OCI-LY7 (cell line): ENCODE measurements at regions not wholly inside any gene's neighbourhood (a gene's known extent, or its start where the extent isn't known, plus 50 kb on each side); places are given as distances from the start of the nearest gene placed in this dataset.

Experiments
- BruUV-seq: library from RNA; stranded (reverse); fragments of 400-500 nt; replicated peaks from 2 replicates; lab custom pipeline; 2021; lab: Mats Ljungman, UMichigan
- CTCF ChIA-PET: fragments of 300-600 bp; sonication (Branson Sonifier 250); formaldehyde crosslinking; loops from one replicate; lab custom pipeline; 2022; ENCODE audit warnings: antibody characterized with exemption; ENCODE audit not compliant: unreplicated experiment; lab: Charles Lee
- POLR2A ChIA-PET: fragments of 300-600 bp; sonication (Branson Sonifier 250); formaldehyde crosslinking; loops from one replicate; lab custom pipeline; 2022; ENCODE audit warnings: antibody characterized with exemption; lab: Charles Lee
- DNase-seq: peaks from one replicate; pipeline ENCODE4 v3.0.0-alpha.2; 2015; ENCODE audit warnings: low spot score
- H2AFZ ChIP-seq: fragments of 200-600 bp; sonication (generic), shearing (Covaris generic); 2 replicates; pipeline ENCODE4 v1.6.1; 2014; ENCODE audit warnings: mild to moderate bottlenecking, antibody characterized with exemption, low read length, moderate library complexity
- H3K27ac ChIP-seq: fragments of 200-600 bp; sonication (generic); 2 replicates; pipeline ENCODE4 v1.5.1; 2014; ENCODE audit warnings: mixed run types, low read depth, mild to moderate bottlenecking, moderate library complexity, low read length, inconsistent platforms; ENCODE audit not compliant: poor library complexity, severe bottlenecking
- H3K36me3 ChIP-seq: fragments of 200-600 bp; sonication (generic); 2 replicates; pipeline ENCODE4 v1.6.1; 2014; ENCODE audit warnings: mild to moderate bottlenecking, antibody characterized with exemption, low read length, moderate library complexity, mixed read lengths; ENCODE audit not compliant: insufficient read depth
- H3K4me1 ChIP-seq: fragments of 200-600 bp; sonication (generic); 2 replicates; pipeline ENCODE4 v1.5.1; 2014; ENCODE audit warnings: mild to moderate bottlenecking, low read length; ENCODE audit not compliant: insufficient read depth, poor library complexity, severe bottlenecking
- H3K4me2 ChIP-seq: fragments of 200-600 bp; sonication (generic); 2 replicates; pipeline ENCODE4 v1.6.1; 2014; ENCODE audit warnings: mild to moderate bottlenecking, low read length
- H3K4me3 ChIP-seq: fragments of 200-600 bp; sonication (generic); 2 replicates; pipeline ENCODE4 v1.5.1; 2014; ENCODE audit warnings: mild to moderate bottlenecking, low read depth, low read length; ENCODE audit not compliant: poor library complexity, severe bottlenecking
- H3K79me2 ChIP-seq: fragments of 200-600 bp; sonication (generic); 2 replicates; pipeline ENCODE4 v1.6.1; 2016; ENCODE audit warnings: low read depth, mild to moderate bottlenecking, low read length, moderate library complexity, mixed read lengths; ENCODE audit not compliant: insufficient read depth
- H3K9me2 ChIP-seq: fragments of 200-600 bp; sonication (generic); 2 replicates; pipeline ENCODE4 v1.6.1; 2016; ENCODE audit warnings: mild to moderate bottlenecking, low read length, mixed read lengths; ENCODE audit not compliant: insufficient read depth
- H3K9me3 ChIP-seq: fragments of 200-600 bp; sonication (generic); 2 replicates; pipeline ENCODE4 v1.6.1; 2014; ENCODE audit warnings: mild to moderate bottlenecking, mixed run types, low read length, mixed read lengths
- H4K20me1 ChIP-seq: fragments of 200-600 bp; sonication (generic); 2 replicates; pipeline ENCODE4 v1.6.1; 2014; ENCODE audit warnings: mild to moderate bottlenecking, antibody characterized with exemption, low read length, moderate library complexity, mixed read lengths; ENCODE audit not compliant: insufficient read depth
- CTCF ChIP-seq: fragments of 200-600 bp; sonication (generic); conservative IDR thresholded peaks from 2 replicates; pipeline ENCODE4 v1.5.1; 2014; ENCODE audit warnings: mild to moderate bottlenecking, antibody characterized with exemption, low read length, moderate library complexity, mixed read lengths
- EZH2phosphoT487 ChIP-seq: fragments of 200-600 bp; sonication (generic); IDR thresholded peaks from 2 replicates; pipeline ENCODE4 v1.6.1; 2018; ENCODE audit warnings: low read depth, borderline replicate concordance, mild to moderate bottlenecking, mixed run types, antibody characterized with exemption, low read length, moderate library complexity, mixed read lengths
- intact Hi-C: fragments of 100-400 bp; cut with micrococcal nuclease; formaldehyde crosslinking; loops from one replicate; pipeline ENCODE4 v1.10.0; 2022; ENCODE audit not compliant: unreplicated experiment

- H3K4me2 ChIP-seq, result no peak overlapping the region
- ChIA-PET CTCF (no interaction called here), POLR2A (no interaction called here)
- intact Hi-C loops, result no loop called here
- H2AFZ ChIP-seq, result no peak overlapping the region
- H3K36me3 ChIP-seq, result no peaks in the 10 kb centered on the region
- no peaks in the 10 kb centered on the region for H3K4me1 ChIP-seq
- no peaks in the 10 kb centered on the region for H3K9me2 ChIP-seq
- no peaks in the 10 kb centered on the region for H4K20me1 ChIP-seq
- no peak for DNase-seq
- no TSS peak for BruUV-seq
- H3K4me3 ChIP-seq, result no peak overlapping the region
- no peak overlapping the region for H3K27ac ChIP-seq
- H3K79me2 ChIP-seq, result no peaks in the 10 kb centered on the region
- H3K9me3 ChIP-seq, result no peaks in the 10 kb centered on the region
- TF ChIP-seq CTCF (no peak), EZH2phosphoT487 (no peak)
Measured at GRCh38 chr2:82109418-82109817, 1804.9 kb upstream of the LRRTM1 start.

- H3K27ac ChIP-seq, result no peak overlapping the region
- H3K4me3 ChIP-seq, result no peak overlapping the region
- H3K79me2 ChIP-seq, result no peaks in the 10 kb centered on the region
- TF ChIP-seq EZH2phosphoT487 (no peak), CTCF (no peak)
- no peaks in the 10 kb centered on the region for H3K4me1 ChIP-seq
- ChIA-PET POLR2A (no interaction called here), CTCF (no interaction called here)
- intact Hi-C loops, result no loop called here
- no peak for DNase-seq
- H3K9me2 ChIP-seq, result no peaks in the 10 kb centered on the region
- no peak overlapping the region for H3K4me2 ChIP-seq
- no TSS peak for BruUV-seq
- no peak overlapping the region for H2AFZ ChIP-seq
- H3K9me3 ChIP-seq, result no peaks in the 10 kb centered on the region
- no peaks in the 10 kb centered on the region for H4K20me1 ChIP-seq
- H3K36me3 ChIP-seq, result no peaks in the 10 kb centered on the region
Measured at GRCh38 chr2:82098617-82099016, 1794.1 kb upstream of the LRRTM1 start.

- Histone ChIP-seq H3K36me3 (no peaks in the 10 kb centered on the region), H3K4me2 (no peak overlapping the region), H3K9me2 (no peaks in the 10 kb centered on the region), H2AFZ (no peak overlapping the region), H3K4me3 (no peak overlapping the region), H4K20me1 (no peaks in the 10 kb centered on the region), H3K4me1 (no peaks in the 10 kb centered on the region), H3K79me2 (no peaks in the 10 kb centered on the region), H3K9me3 (no peaks in the 10 kb centered on the region), H3K27ac (no peak overlapping the region)
- ChIA-PET CTCF (no interaction called here), POLR2A (no interaction called here)
- no peak for DNase-seq
- no TSS peak for BruUV-seq
- TF ChIP-seq CTCF (no peak), EZH2phosphoT487 (no peak)
- intact Hi-C loops, result no loop called here
Measured at GRCh38 chr2:82089518-82089917, 1785.0 kb upstream of the LRRTM1 start.
